Loucy (cell line): ENCODE measurements at regions not wholly inside any gene's neighbourhood (a gene's known extent, or its start where the extent isn't known, plus 50 kb on each side); places are given as distances from the start of the nearest gene placed in this dataset.

ENCODE experiments used
- H2AFZ ChIP-seq: fragments of 200-600 bp; sonication (generic); 2 replicates; pipeline ENCODE4 v1.6.0; 2016; ENCODE audit warnings: antibody characterized with exemption, mild to moderate bottlenecking, low read length, moderate library complexity
- H3F3A ChIP-seq: fragments of 200-600 bp; 2 replicates; pipeline ENCODE4 v1.6.0; 2016; ENCODE audit warnings: antibody characterized with exemption, low read depth, mild to moderate bottlenecking
- H3K27me3 ChIP-seq: fragments of 200-600 bp; sonication (generic); 2 replicates; pipeline ENCODE4 v1.6.1; 2014; ENCODE audit warnings: low read length, mild to moderate bottlenecking; ENCODE audit not compliant: insufficient read depth, poor library complexity, severe bottlenecking
- H3K36me3 ChIP-seq: fragments of 200-600 bp; sonication (generic); 2 replicates; pipeline ENCODE4 v1.6.1; 2016; ENCODE audit warnings: low read length; ENCODE audit not compliant: insufficient read depth
- H3K4me1 ChIP-seq: fragments of 200-600 bp; sonication (generic); 2 replicates; pipeline ENCODE4 v1.5.1; 2014; ENCODE audit warnings: low read length, mild to moderate bottlenecking; ENCODE audit not compliant: insufficient read depth, poor library complexity, severe bottlenecking
- H3K4me2 ChIP-seq: fragments of 200-600 bp; sonication (generic); 2 replicates; pipeline ENCODE4 v1.6.0; 2014; ENCODE audit warnings: antibody characterized with exemption, low read length, low read depth, mild to moderate bottlenecking; ENCODE audit not compliant: poor library complexity, severe bottlenecking
- H3K4me3 ChIP-seq: fragments of 200-600 bp; sonication (generic); 2 replicates; pipeline ENCODE4 v1.5.1; 2014; ENCODE audit warnings: low read length, mild to moderate bottlenecking, mixed read lengths; ENCODE audit not compliant: poor library complexity, severe bottlenecking
- H3K79me2 ChIP-seq: fragments of 200-600 bp; sonication (generic); 2 replicates; pipeline ENCODE4 v1.6.1; 2014; ENCODE audit warnings: low read length; ENCODE audit not compliant: insufficient read depth
- H3K9ac ChIP-seq: fragments of 200-600 bp; sonication (generic); 2 replicates; pipeline ENCODE4 v1.6.0; 2014; ENCODE audit warnings: mild to moderate bottlenecking, low read depth, low read length, moderate library complexity; ENCODE audit not compliant: poor library complexity, severe bottlenecking
- H3K9me2 ChIP-seq: fragments of 200-600 bp; sonication (generic); replicated peaks from 2 replicates; pipeline ENCODE4 v1.6.1; 2016; ENCODE audit warnings: low read depth, low read length, mixed read lengths
- H3K9me3 ChIP-seq: fragments of 200-600 bp; sonication (generic); 2 replicates; pipeline ENCODE4 v1.6.1; 2014; ENCODE audit warnings: mild to moderate bottlenecking, antibody characterized with exemption, low read length, low read depth; ENCODE audit not compliant: insufficient read depth
- H4K20me1 ChIP-seq: fragments of 200-600 bp; sonication (generic); 2 replicates; pipeline ENCODE4 v1.6.0; 2014; ENCODE audit warnings: antibody characterized with exemption, low read length, mild to moderate bottlenecking; ENCODE audit not compliant: insufficient read depth, poor library complexity, severe bottlenecking
- CTCF ChIP-seq: fragments of 200-600 bp; sonication (generic); conservative IDR thresholded peaks from 2 replicates; pipeline ENCODE4 v1.5.1; 2014; ENCODE audit warnings: mild to moderate bottlenecking, antibody characterized with exemption, low read length
- EZH2phosphoT487 ChIP-seq: fragments of 200-600 bp; IDR thresholded peaks from 2 replicates; pipeline ENCODE4 v1.6.1; 2018; ENCODE audit warnings: antibody characterized with exemption, mild to moderate bottlenecking, moderate library complexity, borderline replicate concordance

DNA sequence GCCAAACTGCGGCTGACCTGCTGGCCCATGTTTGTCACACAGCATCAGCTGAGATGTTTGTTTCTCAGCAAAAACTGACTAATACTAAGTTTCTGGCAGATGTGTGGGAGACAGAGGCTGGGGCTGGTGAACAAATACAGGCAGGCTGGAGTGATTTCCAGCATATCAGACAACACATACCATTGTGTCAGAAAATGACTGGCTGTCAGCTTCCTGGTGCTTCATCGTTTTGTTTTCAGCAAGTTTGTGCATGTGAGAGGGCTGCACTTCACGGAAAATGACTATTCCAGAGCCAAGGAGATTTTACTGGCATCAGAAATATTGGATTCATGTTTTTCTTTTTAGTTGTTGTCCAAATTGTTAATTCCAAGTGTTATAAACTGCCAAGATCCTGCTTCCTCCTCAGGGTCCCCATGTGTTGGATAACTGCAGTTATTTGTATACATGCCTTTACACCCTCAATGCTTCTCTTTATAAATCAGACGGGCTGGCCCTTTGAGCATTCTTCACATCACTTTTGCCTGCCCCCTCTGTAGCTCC lies 145.7 kb downstream of the GALC start:
- no peaks in the 10 kb centered on the region for H3K36me3 ChIP-seq
- H4K20me1 ChIP-seq = no peaks in the 10 kb centered on the region
- TF ChIP-seq CTCF (no peak), EZH2phosphoT487 (no peak)
- H3K9me2 ChIP-seq = no peaks in the 10 kb centered on the region
- H3K79me2 ChIP-seq = no peaks in the 10 kb centered on the region
- H3K9ac ChIP-seq = no peak overlapping the region
- no peaks in the 10 kb centered on the region for H3K9me3 ChIP-seq
- no peaks in the 10 kb centered on the region for H3K4me1 ChIP-seq
- no peak overlapping the region for H3K4me3 ChIP-seq
- H2AFZ ChIP-seq = no peak overlapping the region
- H3K27me3 ChIP-seq = no peaks in the 10 kb centered on the region
- H3K4me2 ChIP-seq = no peak overlapping the region
- no peaks in the 10 kb centered on the region for H3F3A ChIP-seq

GRCh38 chr14:87840906-87841305 lies 152.1 kb downstream of the GALC start:
- Histone ChIP-seq H3K79me2 (no peaks in the 10 kb centered on the region), H3K36me3 (no peaks in the 10 kb centered on the region), H3K9ac (no peak overlapping the region), H3K9me2 (no peaks in the 10 kb centered on the region), H4K20me1 (no peaks in the 10 kb centered on the region), H3K9me3 (no peaks in the 10 kb centered on the region), H3K4me2 (no peak overlapping the region), H3K27me3 (no peaks in the 10 kb centered on the region), H3F3A (no peaks in the 10 kb centered on the region), H2AFZ (no peak overlapping the region), H3K4me1 (no peaks in the 10 kb centered on the region), H3K4me3 (no peak overlapping the region)
- TF ChIP-seq EZH2phosphoT487 = no peak
- TF ChIP-seq CTCF = no peak

DNA sequence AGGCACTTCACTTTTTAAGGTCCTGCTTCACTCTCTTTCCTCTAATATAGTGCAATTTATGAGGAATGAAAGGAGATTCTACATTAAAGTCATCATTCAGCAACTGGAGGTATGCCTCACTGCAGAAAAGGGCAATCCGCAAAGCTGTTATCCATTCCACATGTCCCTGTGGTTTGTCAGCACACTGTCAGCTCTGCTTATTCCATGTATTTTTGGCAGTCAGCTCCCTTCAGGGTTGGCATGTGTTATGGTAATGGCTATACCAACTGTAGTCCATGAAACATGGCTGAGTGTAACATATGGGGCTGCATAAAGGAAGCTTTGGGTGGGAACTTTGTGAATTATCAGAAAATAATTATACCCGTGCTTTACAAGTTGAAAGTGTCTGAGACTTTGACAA lies 154.1 kb downstream of the GALC start:
- Histone ChIP-seq H3K4me3 (no peak overlapping the region), H3K4me1 (no peaks in the 10 kb centered on the region), H3K27me3 (no peaks in the 10 kb centered on the region), H3K36me3 (no peaks in the 10 kb centered on the region), H3K79me2 (no peaks in the 10 kb centered on the region), H3K9ac (no peak overlapping the region), H3K9me3 (no peaks in the 10 kb centered on the region), H3F3A (no peaks in the 10 kb centered on the region), H3K4me2 (no peak overlapping the region), H4K20me1 (no peaks in the 10 kb centered on the region), H2AFZ (no peak overlapping the region), H3K9me2 (no peaks in the 10 kb centered on the region)
- no peak for TF ChIP-seq EZH2phosphoT487
- no peak for TF ChIP-seq CTCF
